HG03135 (cell line): ENCODE measurements at regions not wholly inside any gene's neighbourhood (a gene's known extent, or its start where the extent isn't known, plus 50 kb on each side); places are given as distances from the start of the nearest gene placed in this dataset.

ENCODE experiments used
- ATAC-seq: cut with Tn5 transposase; IDR thresholded peaks from one replicate; pipeline ENCODE4 v1.9.1; 2021; ENCODE audit warnings: mild to moderate bottlenecking, moderate library complexity; ENCODE audit not compliant: unreplicated experiment

GRCh38 chr2:9681427-9681817 is 50.6 kb upstream of the YWHAQ start:
- ATAC-seq, result no peak

GRCh38 chr2:9685637-9686036 is 54.8 kb upstream of the YWHAQ start:
- ATAC-seq, result no peak

- ATAC-seq, result no peak
Measured at GRCh38 chr2:9686061-9686460, 55.3 kb upstream of the YWHAQ start.

GRCh38 chr2:9690252-9690651 is 59.5 kb upstream of the YWHAQ start:
- ATAC-seq, result no peak

GRCh38 chr2:9690716-9691498 is 60.1 kb upstream of the YWHAQ start:
- ATAC-seq, result no peak

GRCh38 chr2:9692456-9693195 is 61.8 kb upstream of the YWHAQ start:
- no peak for ATAC-seq

GRCh38 chr2:9693196-9693491 is 62.3 kb upstream of the YWHAQ start:
- ATAC-seq, result no peak

- ATAC-seq, result no peak
Measured at GRCh38 chr2:9693646-9694045, 62.8 kb upstream of the YWHAQ start.

- no peak for ATAC-seq
Measured at GRCh38 chr2:9694661-9695234, 64.0 kb upstream of the YWHAQ start.

- no peak for ATAC-seq
Measured at GRCh38 chr2:9695941-9696340, 65.1 kb upstream of the YWHAQ start.

- no peak for ATAC-seq
Measured at GRCh38 chr2:9696731-9697130, 65.9 kb upstream of the YWHAQ start.

- ATAC-seq, result no peak
Measured at GRCh38 chr2:9697909-9698308, 67.1 kb upstream of the YWHAQ start.

GRCh38 chr2:9699139-9700108 is 68.6 kb upstream of the YWHAQ start:
- ATAC-seq, result no peak

- ATAC-seq, result no peak
Measured at GRCh38 chr2:9700109-9700495, 69.3 kb upstream of the YWHAQ start.

- no peak for ATAC-seq
Measured at GRCh38 chr2:9702604-9703084, 71.8 kb upstream of the YWHAQ start.

- no peak for ATAC-seq
Measured at GRCh38 chr2:9703085-9703678, 72.4 kb upstream of the YWHAQ start.

GRCh38 chr2:9703701-9704221 is 73.0 kb upstream of the YWHAQ start:
- no peak for ATAC-seq

- no peak for ATAC-seq
Measured at GRCh38 chr2:9704600-9704999, 73.8 kb upstream of the YWHAQ start.

GRCh38 chr2:9705196-9705595 is 74.4 kb upstream of the YWHAQ start:
- ATAC-seq, result no peak

- ATAC-seq, result no peak
Measured at GRCh38 chr2:9707008-9707407, 76.2 kb upstream of the YWHAQ start.
